GM19452 (cell line): ENCODE measurements at regions not wholly inside any gene's neighbourhood (a gene's known extent, or its start where the extent isn't known, plus 50 kb on each side); places are given as distances from the start of the nearest gene placed in this dataset.

ENCODE experiments used
- ATAC-seq: cut with Tn5 transposase; IDR thresholded peaks from one replicate; pipeline ENCODE4 v1.9.1; 2021; ENCODE audit not compliant: unreplicated experiment

DNA sequence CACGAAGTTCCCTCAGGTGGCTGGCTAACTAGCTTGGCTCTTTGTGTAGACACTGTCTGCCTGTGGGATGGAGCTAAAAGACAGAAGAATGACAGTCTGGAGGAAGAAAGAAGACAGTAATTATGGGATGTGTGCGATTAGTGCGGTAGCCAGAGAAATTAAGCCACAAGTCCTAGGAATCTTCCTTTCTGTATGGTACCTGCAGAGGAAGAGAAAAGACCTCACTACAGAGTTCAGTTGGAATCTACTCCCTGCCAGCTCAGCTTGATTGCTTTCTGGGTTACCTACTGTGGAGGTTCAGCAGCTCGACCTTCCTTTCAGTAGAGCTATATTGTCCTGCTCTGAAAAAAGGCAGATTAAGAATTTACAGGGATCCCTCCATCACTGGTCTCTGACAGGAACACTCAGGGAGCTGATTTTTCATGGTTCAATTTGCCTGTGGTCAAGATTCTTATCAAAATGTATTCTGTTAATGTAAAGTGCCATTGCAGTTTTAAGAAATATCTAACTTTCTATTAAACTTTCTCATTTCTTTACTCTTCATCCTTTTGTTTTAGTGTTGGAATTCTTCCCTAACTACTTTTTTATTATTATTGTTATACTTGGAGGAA lies 187.2 kb downstream of the CENPW start:
- ATAC-seq = no peak

DNA sequence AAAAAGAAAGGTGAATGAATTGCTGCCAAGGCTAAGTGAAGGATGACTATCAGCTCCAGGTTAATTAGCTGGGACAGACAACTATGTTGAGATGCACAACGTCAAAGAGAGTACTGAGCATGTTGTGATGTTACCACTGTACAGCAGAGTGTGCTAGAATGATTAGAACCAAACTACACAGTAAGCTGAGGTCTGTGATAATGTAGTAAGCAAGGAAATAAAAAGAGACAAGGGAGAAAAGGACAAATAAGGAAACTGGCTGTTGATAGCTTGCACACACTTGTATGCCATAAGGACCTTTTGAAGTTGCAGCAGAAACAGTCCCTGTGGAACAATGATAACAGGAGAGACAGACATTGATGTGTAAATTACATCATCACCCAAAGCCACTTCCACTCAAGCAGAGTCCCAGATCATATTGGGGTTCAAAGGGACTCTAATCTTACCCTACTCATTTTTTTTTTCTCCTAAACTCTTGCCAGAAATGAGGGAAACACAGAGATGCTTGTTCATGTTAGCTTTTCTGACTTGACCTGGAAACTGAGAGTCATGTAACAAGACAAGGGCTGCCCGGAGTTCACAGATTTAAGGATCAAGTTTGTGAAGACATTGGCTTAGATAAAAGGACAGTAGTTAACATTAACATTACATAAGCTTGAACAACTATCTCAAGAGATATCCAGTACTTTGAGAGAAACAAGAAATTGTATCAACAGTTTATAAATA lies 189.9 kb downstream of the CENPW start:
- no peak for ATAC-seq

DNA sequence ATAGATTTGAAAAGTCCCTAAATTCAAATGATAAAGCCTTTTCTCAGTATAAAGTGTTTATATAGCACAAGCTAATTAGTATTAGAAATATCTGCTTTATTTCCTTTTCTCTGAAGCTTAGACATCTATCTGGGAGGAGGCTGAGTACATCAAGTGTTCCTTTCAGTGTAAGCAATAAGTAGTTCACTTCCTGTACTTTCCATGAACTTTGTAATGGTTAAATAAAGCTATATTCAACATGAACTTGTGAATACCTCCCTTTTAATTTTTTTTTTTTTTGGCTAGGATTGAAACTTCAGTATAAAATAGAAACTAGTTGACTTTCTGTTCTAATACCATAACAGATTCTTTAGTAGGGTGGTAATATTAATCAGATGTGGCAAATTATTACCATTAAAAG lies 190.9 kb downstream of the CENPW start:
- no peak for ATAC-seq

- ATAC-seq = no peak
Measured at GRCh38 chr6:126531286-126531685, 191.4 kb downstream of the CENPW start.

GRCh38 chr6:126531840-126532239 lies 191.9 kb downstream of the CENPW start:
- peak; percentile 76 for ATAC-seq

- ATAC-seq = no peak
Measured at GRCh38 chr6:126534401-126534800, 194.5 kb downstream of the CENPW start.

DNA sequence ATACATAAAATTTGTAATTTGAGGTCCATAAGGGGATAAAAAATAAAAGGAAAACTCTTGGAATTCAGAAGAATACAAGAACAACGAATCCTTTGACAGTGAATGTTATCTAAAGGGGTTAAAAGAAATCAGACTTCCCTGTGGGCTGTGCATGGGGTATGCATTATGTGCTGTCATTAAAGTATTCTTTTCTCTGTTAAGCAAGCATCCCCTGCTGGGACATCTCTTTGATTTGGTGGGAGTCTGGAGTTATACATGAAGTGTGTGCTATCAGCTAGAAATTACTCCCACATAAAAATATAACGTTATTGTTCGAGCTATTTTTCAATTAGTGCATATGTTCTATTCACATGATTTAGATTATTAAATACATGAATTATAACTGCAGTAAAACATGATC lies 195.2 kb downstream of the CENPW start:
- no peak for ATAC-seq

DNA sequence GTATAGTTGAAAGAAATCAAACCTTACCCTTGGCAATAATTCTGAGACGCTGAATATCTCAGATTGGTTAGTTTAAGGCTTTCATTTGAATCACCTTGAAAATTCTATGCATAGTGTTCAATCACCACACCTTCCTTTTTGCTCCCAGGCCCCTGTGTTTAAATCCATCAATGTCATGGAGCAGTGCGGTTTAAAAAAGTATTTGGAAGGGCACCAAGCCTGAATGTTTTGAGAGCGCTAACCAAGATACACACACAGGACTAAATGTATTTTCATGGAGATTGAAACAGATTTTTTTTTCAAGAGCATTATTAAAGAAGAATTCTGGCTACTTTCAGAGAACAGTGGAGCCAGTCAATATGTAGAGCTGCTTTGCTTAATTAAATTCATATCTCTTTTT lies 195.7 kb downstream of the CENPW start:
- ATAC-seq = no peak

- no peak for ATAC-seq
Measured at GRCh38 chr6:126537061-126537816, 197.3 kb downstream of the CENPW start.

DNA sequence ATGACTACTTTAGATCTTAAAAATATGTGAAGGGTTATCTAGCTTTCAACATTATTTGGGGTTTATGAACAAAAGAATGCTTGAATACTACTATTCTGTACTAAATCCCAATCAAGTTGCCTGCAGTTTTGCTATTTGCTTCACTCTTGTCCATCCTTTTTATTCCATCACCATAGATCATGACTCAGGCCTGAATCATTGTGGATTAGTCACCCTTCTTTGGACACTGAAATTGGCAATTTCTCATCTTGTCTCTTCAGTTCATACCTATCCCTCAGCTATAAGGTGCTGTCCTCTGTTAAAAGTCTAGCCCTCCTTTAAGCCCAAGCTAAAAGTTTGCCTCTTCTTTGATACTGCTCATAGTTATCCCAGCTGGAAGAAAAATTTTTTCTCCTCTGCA lies 199.1 kb downstream of the CENPW start:
- no peak for ATAC-seq

- no peak for ATAC-seq
Measured at GRCh38 chr6:126540161-126540560, 200.2 kb downstream of the CENPW start.

- ATAC-seq = no peak
Measured at GRCh38 chr6:126541806-126542491, 202.0 kb downstream of the CENPW start.

DNA sequence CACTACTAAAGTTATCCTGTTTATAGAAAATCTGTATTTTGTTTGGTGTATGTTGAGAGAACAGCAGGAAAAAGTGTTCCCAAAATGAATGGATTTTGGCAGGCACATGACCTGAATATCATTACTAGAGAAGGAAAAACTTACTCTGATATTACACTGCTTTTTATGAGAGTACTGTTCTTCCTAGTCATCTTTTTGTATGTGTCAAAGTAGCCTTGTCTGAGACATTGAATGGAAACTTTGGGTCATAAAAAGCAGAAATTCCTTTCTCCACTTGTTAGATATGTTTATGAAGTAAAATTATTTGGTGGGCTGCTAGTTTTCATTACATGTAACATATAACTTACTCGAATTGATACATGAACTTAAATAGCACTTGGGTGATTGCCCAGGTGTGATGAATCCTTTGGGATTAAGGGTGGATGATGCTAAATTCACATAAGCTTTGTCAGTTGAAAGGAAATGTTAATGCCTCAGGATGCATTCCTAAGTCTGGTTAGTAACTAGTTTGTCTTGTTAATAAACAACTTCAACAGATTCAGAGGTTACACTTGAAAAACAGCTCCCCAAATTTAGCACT lies 206.7 kb downstream of the CENPW start:
- no peak for ATAC-seq

DNA sequence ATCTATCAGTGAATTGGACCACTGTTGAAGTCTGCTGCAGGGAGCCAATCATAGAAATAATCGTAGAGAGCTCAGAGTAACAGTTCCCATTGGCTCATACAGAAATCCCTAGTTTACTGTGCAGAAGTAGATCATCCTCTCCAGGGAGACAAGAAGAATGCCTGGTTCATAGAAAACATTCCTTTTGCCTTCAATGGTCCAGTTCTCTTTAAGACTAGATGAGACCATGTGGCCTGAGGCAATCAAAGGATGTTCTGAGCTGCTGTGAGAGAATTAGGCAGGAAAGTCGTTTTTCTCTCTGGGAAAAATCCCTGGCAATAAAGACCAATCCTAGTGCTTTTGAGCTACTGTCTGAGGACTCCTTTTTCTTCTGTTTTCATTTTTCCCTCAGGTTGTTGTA lies 208.4 kb downstream of the CENPW start:
- ATAC-seq = no peak

- ATAC-seq = no peak
Measured at GRCh38 chr6:126550323-126550722, 210.4 kb downstream of the CENPW start.

DNA sequence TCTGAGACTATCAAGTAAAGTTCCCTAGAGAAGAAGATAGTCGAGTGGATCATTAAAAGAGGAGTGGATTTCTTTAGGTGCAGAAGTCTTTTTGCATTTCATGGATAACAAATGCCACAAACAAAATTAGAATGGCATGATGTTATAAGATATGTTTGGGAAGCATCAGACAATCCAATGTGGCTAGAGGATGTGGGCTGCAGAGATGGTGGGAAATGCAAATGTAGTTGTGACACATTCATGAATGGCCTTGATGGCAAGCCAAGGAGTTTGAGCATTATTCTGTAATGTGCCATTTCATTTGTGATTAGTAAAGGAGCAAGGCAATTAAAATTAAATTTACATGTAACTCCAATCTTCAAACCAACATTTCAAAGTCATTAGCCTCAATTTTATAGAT lies 211.9 kb downstream of the CENPW start:
- no peak for ATAC-seq

DNA sequence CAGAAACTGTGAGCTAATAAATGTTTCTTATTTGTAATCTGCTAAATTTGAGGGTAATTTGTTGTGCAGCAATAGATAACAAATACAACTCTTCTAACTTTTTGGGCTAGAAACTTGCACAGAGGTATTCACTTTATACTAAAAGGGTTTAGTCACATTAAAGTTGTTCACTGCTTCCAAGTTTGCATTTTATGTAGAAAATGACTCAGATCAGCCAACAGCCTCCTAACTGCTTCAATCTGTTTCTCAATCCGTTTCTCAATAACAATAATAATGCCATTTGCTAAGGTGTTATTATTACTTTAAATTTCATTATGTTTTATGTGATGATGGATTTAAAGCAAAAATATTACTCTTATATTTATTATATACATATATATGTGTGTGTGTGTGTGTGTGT lies 213.9 kb downstream of the CENPW start:
- no peak for ATAC-seq

DNA sequence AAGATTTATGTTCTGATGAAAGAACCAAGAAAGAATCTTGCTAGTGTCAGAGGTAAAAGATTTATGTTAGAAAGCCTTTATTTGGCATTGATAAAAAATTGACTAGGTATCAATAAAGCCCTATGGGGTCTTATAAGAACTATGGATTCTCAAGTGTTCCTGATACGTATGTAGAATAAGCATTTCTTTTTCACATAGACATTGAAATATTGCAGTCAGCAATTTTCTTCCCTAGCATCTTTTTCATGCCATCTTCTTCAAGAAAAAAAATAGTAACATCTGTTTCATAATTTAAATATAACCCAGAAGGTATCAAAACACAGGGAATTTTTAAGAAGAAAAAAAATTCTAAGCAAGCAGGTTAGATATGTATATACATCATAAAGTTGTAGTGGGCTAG lies 230.6 kb downstream of the CENPW start:
- no peak for ATAC-seq

DNA sequence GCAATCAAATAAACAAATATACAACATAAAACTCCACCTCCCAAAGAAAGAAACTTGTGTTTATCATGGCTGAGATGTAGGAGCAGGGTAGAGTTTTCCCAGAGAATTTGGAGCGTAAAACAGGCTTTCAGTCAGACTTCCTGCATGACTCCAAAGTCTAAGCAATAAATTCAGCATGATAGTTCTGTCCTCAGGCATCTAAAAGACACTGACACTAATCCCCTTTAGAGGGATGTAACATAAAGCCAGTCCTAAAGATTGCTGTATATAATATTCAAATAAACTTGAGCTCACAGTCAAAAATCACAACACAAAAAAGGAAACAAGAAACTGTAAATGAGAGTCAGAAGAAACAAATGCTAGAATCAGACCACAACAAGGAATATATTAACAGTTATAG lies 234.4 kb downstream of the CENPW start:
- ATAC-seq = no peak

DNA sequence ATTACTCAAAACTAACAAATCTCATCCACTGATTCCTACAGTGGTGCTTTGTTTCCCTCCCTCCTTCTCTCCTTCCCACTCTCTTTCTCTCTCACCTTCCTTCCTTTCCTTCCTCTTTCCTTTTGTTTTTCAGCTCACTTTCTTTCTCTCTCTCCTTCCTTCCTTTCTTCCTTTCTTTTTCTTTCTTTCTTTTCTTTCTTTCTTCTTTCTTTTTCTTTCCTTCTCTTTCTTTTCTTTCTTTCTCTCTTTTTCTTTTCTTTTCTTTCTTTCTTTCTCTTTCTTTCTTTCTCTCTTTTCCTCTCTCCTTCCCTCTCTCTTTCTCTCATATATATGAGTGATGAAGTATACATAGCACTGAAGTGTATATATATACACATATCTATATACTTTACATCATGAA lies 241.4 kb downstream of the CENPW start:
- ATAC-seq = no peak

GRCh38 chr6:126600258-126600916 lies 260.5 kb downstream of the CENPW start:
- no peak for ATAC-seq
